HG02759 (cell line): ENCODE measurements at regions not wholly inside any gene's neighbourhood (a gene's known extent, or its start where the extent isn't known, plus 50 kb on each side); places are given as distances from the start of the nearest gene placed in this dataset.
"Not testable (repeated sequence)": the region's sequence is repeated elsewhere in the genome, so short reads cannot be mapped to it uniquely, and the experiment has no call there.

Experiments
- ATAC-seq: cut with Tn5 transposase; IDR thresholded peaks from one replicate; pipeline ENCODE4 v1.9.1; 2021; ENCODE audit warnings: mild to moderate bottlenecking, moderate library complexity; ENCODE audit not compliant: unreplicated experiment

DNA sequence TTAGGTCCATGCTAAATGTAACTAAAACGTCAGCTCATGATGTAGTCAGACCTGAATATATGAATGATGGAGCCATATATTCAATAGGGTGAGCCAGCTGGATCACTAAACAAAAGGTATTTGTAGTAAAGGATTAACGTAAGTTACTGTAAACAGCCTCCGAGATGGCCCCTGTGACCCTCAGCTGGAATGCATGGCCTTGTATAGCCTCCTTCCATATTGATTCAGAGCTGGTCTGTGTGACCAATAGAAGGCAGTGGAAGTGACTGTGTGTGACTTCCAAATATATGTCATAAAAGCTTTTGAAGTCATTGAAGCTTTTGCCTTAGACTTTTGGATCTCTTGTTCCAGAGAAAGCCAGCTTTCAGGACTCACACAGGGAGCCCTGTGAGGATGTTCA, 154.4 kb upstream of the CHD1 start:
- ATAC-seq, result no peak

GRCh38 chr5:99081711-99082110, 152.9 kb upstream of the CHD1 start:
- no peak for ATAC-seq

DNA sequence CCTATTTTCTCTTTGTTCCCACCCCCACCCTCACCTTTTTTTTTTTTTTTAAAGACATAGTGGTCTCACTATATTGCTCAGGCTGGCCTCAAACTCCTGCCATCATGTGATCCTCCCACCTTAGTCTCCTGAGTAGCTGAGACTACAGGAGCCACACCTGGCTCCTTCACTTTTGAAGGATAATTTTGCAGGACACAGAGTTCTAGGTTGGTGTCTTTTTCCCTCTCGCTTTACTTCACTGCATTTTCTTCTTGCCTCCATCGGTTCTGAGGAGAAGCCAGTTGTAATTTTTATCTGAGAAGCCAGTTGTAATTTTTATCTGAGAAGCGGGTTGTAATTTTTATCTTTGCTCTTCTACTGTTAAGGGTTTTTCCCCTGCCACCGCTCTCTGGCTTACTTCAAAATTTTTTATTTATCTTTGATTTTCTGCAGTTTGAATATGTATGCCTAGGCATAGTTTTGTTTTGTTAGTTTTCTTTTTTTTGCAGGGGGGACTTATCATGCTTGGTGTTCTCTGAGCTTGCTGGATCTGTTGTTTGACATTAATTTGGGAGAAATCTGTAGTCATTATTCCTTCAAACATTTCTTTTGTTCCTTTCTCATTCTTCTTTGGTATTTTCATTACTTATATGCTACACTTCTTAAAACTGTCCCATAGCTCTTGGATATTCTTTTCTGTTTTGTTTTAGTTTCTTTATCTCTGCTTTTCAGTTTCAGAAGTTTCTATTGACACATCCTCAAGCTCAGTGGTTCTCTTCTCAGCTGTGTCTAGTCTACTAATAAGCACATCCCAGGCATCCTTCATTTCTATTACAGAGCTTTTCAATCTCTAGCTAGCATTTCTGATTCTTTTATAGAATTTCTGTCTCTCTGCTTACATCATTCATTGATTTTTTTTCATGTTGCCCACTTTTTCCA, 148.2 kb upstream of the CHD1 start:
- peak; percentile 48 for ATAC-seq

- ATAC-seq, result no peak
These were observed 144.0 kb upstream of the CHD1 start for GRCh38 chr5:99072846-99073245.

- no peak for ATAC-seq
These were observed 142.0 kb upstream of the CHD1 start for GRCh38 chr5:99070822-99071221.

DNA sequence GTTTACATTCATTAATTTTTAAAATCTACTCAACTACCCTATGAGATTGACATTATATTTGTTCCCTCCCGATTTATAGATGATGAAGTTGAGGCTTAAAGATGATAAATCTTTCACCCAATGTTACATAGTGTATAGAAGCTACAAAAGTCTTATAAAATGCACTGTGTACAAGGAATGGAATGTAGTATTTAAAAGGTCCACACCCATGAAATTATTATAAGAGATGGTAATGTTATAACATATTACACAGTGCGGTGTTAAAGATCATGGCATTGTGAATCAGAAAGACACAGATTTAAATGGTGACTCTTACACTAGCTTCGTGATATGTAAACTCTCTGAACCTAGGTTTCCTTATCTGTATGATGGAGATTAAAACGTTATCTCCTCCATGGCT, 141.6 kb upstream of the CHD1 start:
- ATAC-seq, result no peak

DNA sequence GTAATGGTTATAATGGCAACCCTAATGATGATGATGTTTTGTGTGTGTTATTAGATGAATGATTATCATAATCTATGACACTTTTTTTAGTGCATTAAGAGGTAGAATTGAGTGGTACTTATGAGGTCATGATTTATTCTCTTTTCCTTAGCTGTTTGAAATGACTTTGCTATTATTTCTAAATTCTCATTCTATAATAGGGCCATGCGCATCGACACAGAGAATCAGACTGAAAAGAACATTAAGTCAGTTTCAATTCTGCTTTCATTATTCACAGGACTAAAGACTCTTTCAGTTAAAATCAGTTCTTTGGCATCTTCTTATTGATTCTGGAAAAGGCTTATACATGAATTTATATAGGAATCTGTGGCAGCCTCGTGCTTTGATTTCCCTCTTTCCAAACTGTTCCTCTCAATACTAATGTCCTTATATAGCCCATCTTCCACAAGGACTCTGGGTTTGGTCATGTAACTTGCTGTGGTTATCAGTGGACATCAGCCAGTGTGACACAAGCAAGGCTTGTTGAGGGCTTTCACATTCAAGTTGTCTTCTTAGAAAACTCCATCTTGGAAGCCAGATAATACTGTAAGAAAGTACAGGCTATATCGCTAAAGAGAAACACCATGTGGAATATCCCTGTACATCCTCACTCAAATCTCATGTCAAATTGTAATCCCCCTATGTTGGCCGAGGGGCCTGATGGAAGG, 140.3 kb upstream of the CHD1 start:
- peak; percentile 83 for ATAC-seq

DNA sequence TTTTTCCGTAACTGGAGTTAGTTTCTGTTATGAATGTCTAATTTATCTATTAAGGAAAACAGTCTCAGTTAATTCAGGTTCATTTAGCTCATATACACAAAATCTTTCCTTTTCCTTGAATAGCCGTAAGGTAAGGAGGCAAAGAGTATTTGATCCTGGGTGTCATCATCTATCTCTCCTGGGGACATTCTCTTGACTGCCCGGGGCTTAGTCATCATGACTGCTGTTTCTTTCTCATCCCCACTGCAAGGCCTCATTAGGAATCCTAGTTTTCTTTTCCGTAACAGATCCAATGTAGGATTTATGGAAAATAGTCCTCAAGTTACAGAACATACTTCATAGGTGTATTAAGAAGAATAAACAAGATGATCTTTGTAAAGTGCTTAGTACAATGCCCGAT, 134.9 kb upstream of the CHD1 start:
- ATAC-seq, result no peak

DNA sequence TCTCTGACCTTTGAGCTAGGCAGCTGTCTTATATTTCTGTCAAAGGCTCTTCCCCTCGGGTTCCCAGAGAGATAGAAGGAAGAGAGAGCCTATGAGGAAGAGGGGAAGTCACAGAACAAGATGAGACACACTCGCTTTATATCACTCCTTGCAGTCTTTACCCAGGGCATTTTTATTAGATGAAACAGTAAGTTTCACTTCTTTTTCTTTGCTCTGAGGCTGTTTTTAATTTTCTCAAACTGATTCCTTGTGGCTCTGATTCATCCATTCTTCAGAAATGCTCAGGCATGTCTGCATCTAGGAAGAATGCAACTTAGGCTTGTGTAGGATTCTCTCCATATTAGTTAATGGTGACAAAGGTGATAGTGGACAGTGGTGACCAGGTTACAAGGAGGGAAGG, 132.9 kb upstream of the CHD1 start:
- no peak for ATAC-seq

GRCh38 chr5:99061299-99061698, 132.5 kb upstream of the CHD1 start:
- ATAC-seq, result no peak

GRCh38 chr5:99060306-99061261, 131.8 kb upstream of the CHD1 start:
- ATAC-seq, result peak; percentile 62

DNA sequence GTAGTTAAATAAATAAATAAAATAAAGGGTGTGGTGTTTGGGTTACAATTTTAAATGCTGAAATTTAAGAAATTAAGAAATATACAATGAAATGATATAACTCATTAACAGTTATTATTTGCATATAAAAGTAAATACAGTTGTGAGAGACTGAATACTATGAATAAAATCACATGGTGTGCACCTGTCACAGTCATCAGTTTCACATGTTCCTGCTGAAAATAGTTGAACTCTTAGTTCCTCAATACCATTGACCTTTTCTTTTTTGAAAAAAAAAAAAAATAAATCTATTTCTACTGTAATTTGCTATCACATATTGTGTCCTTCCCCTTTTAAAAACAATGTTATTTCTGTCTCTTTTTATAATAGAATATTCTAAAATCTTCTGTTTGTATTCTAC, 130.9 kb upstream of the CHD1 start:
- ATAC-seq, result peak; percentile 64

- no peak for ATAC-seq
These were observed 129.7 kb upstream of the CHD1 start for GRCh38 chr5:99058466-99058865.

DNA sequence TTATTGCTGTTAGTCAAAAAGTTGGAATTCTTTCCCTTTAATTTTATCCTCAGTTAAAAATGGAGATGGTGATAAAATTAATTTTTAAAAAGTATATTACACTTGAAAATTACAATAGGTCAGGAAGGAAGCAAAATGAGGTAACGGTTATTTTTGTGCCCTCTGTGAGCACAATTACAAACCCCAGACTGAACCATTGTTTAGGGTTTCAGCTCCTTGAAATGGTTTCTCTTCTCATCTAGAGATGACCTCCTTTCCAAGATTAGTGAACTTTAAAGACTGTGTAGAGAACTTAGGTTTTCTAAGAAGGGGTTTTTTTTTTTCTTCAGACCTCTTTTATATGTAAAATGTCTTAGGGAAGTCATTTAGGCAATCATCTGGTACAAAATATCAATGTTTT, 126.2 kb upstream of the CHD1 start:
- ATAC-seq, result no peak

DNA sequence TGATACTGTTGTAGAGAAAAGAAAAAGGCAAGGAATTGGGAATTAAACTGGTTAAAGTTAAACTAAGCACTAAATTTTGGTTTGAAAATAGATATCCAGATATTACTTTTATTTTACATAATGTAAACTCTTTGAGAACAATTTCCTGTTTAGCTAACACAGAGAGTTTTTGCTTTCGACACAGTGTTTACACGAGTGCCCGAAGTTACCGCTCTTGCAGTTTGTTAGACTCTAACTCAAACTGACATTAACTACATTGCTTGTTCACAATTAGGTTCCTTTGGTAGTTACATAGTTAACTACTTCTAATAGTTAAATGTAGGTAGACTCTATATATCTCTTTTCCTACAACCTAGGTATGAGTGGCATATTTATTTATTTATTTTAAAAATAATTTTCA, 117.1 kb upstream of the CHD1 start:
- ATAC-seq, result no peak

DNA sequence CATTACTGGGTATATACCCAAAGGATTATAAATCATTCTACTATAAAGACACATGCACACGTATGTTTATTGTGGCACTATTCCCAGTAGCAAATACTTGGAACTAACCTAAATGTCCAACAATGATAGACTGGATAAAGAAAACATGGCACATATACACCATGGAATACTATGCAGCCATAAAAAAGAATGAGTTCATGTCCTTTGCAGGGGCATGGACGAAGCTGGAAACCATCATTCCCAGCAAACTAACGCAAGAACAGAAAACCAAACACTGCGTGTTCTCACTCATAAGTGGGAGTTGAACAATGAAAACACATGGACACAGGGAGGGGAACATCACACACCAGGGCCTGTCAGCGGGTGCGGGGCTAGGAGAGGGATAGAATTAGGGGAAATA, 114.5 kb upstream of the CHD1 start:
- not testable (repeated sequence) for ATAC-seq

- no peak for ATAC-seq
These were observed 108.9 kb upstream of the CHD1 start for GRCh38 chr5:99037668-99038067.

DNA sequence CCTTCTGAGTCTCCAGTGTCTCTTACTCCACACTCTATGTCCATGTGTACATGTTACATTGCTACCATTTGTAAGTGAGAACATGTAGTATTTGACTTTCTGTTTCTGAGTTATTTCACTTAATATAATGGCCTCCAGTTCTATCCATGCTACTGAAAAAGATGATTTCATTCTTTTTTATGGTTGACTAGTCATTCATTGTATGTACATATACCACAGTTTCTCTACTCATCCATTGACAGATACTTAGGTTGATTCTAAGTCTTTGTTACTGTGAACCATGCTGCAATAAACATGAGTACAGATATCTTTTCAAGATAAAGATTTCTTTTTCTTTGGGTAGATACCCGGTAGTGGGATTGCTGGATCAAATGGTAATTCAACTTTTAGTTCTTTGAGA, 107.1 kb upstream of the CHD1 start:
- no peak for ATAC-seq

DNA sequence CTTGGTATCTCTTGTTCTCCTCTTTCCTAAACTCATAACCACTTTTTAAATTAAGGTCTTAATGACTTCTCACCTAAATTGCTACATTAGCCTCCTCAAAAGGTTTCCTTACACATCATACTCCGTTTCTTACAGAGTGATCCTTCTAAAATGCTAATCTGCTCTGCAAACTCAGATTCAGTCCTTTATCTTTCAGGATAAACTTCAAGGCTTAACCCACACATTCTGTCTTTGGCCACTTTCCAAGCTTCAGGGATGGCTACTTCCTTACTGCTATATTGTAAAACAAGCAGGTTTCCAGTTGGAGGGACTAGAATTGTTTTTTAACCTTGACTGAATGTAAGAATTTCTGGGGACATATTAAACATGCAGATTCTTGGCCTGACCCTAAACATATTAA, 105.5 kb upstream of the CHD1 start:
- ATAC-seq, result no peak

DNA sequence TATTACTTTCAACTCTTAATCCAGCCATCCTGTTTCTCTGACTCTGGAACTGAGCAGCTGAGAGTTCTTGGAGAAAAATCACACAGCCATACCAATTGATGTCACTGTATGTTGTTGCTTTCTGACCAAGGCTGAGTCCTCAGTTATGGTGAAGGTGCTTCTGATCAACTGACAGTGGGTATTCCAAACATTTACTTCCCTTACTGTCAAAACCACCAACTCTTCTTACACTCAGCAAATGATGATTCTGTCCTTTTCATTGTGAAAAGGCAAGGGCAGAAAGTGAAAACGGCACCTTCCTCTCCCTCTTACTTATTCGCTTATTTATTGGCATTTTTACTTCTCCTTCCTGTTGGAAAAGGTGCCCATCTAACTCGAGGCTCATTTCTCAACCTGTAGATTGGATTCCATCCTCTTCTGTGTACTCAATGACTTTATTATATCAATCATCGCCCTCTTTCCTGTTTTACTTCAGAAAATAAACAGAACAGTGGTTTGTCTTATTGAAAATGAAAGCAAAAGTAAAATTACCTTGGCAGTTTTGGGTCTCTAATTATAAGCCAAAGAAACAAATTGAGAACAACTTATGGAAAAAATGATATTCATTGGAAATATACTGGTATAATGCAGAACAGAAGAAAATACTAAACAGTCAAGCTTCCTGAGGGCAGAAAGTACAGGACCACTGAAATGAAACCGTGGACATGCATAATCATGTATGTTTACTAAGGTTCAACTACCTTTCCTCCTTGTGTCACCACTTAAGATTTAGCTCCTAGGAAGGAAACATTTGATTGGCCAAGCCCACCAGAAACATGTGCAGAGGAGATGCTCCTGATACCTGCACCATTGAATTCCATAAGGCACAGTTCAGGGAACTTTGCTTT, 104.5 kb upstream of the CHD1 start:
- ATAC-seq, result peak; percentile 17
